C1 segment of cervical spinal cord (tissue), 14 donors: ENCODE measurements at regions not wholly inside any gene's neighbourhood (a gene's known extent, or its start where the extent isn't known, plus 50 kb on each side); places are given as distances from the start of the nearest gene placed in this dataset.
A peak's percentile ranks its signal among the peaks of the same experiment; 100 is the strongest.
"Not testable (repeated sequence)": the region's sequence is repeated elsewhere in the genome, so short reads cannot be mapped to it uniquely, and the experiment has no call there.

ENCODE experiments used
- DNase-seq, 14 donors: peaks; one replicate each; lab custom pipeline; 2025; lab: John Stamatoyannopoulos, UW

GRCh38 chr7:53087274-53087673 lies 51.8 kb downstream of the POM121L12 start:
- DNase-seq: no peak

GRCh38 chr7:53094191-53094590 lies 58.8 kb downstream of the POM121L12 start:
- DNase-seq: no peak

- no peak for DNase-seq
Observed at GRCh38 chr7:53094827-53095226, 59.4 kb downstream of the POM121L12 start.

- DNase-seq: no peak
Observed at GRCh38 chr7:53095731-53096501, 60.5 kb downstream of the POM121L12 start.

- no peak for DNase-seq
Observed at GRCh38 chr7:53100091-53100490, 64.7 kb downstream of the POM121L12 start.

GRCh38 chr7:53101026-53101425 lies 65.6 kb downstream of the POM121L12 start:
- DNase-seq: no peak

- no peak for DNase-seq
Observed at GRCh38 chr7:53110425-53110824, 75.0 kb downstream of the POM121L12 start.

GRCh38 chr7:53111031-53111430 lies 75.6 kb downstream of the POM121L12 start:
- no peak for DNase-seq

- DNase-seq: no peak
Observed at GRCh38 chr7:53113424-53113823, 78.0 kb downstream of the POM121L12 start.

- DNase-seq: no peak
Observed at GRCh38 chr7:53119514-53119941, 84.1 kb downstream of the POM121L12 start.

- DNase-seq: no peak
Observed at GRCh38 chr7:53121374-53121773, 85.9 kb downstream of the POM121L12 start.

GRCh38 chr7:53131697-53132096 lies 96.3 kb downstream of the POM121L12 start:
- DNase-seq: no peak

GRCh38 chr7:53151496-53151895 lies 116.1 kb downstream of the POM121L12 start:
- peak in 1 of 14 donors; percentile 11 for DNase-seq

GRCh38 chr7:53187184-53187583 lies 151.8 kb downstream of the POM121L12 start:
- DNase-seq: not testable (repeated sequence)

GRCh38 chr7:53191191-53191695 lies 155.8 kb downstream of the POM121L12 start:
- no peak for DNase-seq

- no peak for DNase-seq
Observed at GRCh38 chr7:53191836-53192443, 156.5 kb downstream of the POM121L12 start.

GRCh38 chr7:53205006-53205405 lies 169.6 kb downstream of the POM121L12 start:
- DNase-seq: no peak

GRCh38 chr7:53209129-53209528 lies 173.7 kb downstream of the POM121L12 start:
- no peak for DNase-seq

- DNase-seq: no peak
Observed at GRCh38 chr7:53214463-53214862, 179.0 kb downstream of the POM121L12 start.

GRCh38 chr7:53218730-53219504 lies 183.5 kb downstream of the POM121L12 start:
- DNase-seq: peak in 3 of 14 donors; percentile 15 to 26 (median 23)

- no peak for DNase-seq
Observed at GRCh38 chr7:53229202-53229601, 193.8 kb downstream of the POM121L12 start.

- no peak for DNase-seq
Observed at GRCh38 chr7:53237344-53237913, 202.0 kb downstream of the POM121L12 start.
